ENCODE measurements at regions not wholly inside any gene's neighbourhood (a gene's known extent, or its start where the extent isn't known, plus 50 kb on each side); places are given as distances from the start of the nearest gene placed in this dataset.
"Not testable (repeated sequence)": the region's sequence is repeated elsewhere in the genome, so short reads cannot be mapped to it uniquely, and the experiment has no call there.

DNA sequence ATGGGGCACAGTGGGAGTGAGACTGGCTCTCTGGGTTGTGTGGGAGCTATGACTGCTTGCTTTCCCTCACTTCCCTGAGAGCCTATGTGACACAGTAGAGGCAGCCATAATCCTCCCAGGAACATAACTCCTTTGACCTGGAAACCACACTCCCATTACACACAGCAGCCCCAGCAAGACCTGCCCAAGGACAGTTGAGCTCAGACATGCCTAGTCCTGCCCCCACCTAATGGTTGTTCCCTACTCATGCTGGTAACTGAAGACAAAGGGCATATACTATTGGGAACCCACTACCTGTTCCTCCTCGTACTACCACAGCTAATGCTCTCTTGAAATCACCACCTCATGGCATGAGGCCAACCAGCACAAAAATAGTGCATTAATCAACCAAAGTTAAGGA, 550.4 kb upstream of the ARPP21 start:
- DNase-seq (ENCODE audit: low read depth, low spot score) = no peak

DNA sequence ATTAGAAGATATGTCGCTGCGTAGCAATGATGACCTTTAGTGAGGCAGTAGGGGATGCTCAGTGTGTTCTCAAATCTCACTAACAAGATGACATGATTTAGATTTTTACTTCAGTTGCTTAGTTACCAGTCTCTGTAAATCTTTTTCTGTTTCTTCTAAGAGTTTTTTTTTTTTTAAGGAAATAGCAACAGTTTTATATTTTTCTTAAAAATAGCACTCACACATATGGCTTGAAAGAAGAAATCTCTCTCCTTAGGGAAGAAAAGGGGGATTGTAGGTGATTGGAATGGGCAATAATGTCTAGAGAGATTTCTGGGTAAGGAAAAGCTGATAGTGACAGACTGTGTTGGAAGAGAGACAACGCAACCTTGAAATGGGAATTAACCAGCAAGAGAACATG, 524.6 kb upstream of the ARPP21 start:
- DNase-seq (ENCODE audit: low read depth, low spot score) = no peak

DNA sequence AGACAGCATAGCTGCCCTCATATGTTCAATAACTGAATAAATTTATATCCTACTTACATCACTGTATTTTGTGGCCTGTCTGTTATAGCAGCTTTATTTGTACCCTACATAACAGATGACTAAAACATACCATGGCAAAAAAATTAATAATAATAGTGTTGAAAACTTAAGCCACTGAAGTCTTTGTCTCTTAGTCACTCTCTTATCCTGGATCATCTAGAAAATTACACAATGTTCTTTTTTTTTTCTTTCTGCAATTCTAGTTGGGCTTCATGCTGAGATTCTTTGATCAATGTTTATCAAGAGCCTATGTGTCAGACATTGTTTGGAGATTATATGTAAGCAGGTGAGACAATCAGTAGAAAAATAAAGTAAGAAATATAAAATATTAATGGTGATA, 519.3 kb upstream of the ARPP21 start:
- no peak for DNase-seq (ENCODE audit: low read depth, low spot score)

DNA sequence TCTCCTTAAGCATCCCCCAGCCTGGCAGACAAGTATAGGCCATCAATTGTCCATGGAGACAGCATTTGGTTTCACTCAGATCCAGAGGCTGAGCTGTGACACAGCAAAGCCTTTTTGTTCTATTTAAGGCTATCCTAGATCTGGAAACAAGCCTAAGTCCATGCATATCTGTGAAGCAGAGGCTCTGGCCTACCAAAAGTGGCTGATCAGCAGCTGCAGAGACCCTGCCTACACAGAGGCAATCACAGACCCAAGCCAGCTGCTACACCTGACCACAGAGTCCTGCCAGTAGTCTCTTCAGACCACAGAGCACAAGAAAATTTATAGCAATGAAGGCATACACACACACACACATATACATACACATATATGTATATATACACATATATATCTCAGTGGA, 501.7 kb upstream of the ARPP21 start:
- no peak for DNase-seq (ENCODE audit: low read depth, low spot score)

DNA sequence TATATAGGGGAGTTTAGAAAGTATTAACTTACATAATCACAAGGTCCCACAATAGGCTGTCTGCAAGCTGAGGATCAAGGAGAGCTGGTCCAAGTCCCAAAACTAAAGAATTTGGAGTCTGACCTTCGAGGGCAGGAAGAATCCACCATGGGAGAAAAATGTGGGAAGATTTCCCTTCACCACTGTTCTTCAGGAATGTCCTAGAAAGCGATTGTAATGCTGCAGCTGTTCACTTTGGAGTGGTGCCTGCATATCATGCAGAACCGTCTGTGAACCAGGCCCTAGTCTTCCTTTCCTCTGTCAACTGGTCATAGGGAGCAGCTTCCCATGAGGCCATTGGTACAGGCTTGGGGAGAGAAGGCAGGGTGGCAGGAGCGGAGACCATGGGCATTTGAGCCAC, 497.9 kb upstream of the ARPP21 start:
- DNase-seq (ENCODE audit: low read depth, low spot score) = peak; percentile 1

DNA sequence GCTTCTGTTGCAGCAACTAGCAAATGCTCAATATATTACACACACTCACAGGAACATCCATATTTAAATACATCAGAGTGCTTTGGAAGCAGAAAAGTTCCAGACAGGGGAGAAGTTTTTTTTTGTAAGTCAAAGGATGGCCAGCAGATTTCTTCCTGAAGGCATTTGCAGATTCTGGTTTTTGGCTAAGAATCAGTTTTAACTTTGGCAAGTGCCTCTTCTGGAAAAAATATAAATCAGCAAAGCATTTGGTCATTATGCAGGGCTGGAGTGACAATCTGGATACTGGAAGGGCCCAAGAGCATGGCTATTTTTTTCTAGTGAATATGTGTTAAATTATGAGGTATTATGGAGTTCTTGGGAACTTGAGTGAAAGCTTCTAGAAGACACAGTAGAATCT, 495.3 kb upstream of the ARPP21 start:
- no peak for DNase-seq (ENCODE audit: low read depth, low spot score)

DNA sequence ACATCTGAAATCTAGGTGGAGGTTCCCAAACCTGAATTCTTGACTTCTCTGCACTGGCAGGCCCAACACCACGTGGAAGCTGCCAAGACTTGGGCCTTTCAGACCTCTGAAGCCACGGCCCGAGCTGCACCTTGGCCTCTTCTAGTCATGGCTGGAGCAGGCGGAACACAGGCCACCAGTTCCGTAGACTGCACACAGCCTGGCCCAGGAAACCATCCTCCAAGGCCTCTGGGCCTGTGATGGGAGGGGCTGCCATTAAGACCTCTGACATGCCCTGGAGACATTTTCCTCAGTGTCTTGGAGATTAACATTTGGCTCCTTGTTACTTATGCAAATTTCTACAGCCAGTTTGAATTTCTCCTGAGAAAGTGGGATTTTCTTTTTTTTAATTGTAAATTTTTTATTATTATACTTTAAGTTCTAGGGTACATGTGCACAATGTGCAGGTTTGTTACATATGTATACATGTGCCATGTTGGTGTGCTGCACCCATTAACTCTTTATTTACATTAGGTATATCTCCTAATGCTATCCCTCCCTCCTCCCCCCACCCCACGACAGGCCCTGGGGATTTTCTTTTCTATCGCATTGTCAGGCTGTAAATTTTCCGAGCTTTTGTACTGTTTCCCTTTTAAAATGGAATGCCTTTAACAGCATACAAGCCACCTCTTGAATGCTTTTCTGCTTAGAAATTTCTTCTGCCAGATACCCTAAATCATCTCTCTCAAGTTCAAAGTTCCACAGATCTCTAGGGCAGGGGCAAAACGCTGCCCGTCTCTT, 492.9 kb upstream of the ARPP21 start:
- DNase-seq (ENCODE audit: low read depth, low spot score) = not testable (repeated sequence)

DNA sequence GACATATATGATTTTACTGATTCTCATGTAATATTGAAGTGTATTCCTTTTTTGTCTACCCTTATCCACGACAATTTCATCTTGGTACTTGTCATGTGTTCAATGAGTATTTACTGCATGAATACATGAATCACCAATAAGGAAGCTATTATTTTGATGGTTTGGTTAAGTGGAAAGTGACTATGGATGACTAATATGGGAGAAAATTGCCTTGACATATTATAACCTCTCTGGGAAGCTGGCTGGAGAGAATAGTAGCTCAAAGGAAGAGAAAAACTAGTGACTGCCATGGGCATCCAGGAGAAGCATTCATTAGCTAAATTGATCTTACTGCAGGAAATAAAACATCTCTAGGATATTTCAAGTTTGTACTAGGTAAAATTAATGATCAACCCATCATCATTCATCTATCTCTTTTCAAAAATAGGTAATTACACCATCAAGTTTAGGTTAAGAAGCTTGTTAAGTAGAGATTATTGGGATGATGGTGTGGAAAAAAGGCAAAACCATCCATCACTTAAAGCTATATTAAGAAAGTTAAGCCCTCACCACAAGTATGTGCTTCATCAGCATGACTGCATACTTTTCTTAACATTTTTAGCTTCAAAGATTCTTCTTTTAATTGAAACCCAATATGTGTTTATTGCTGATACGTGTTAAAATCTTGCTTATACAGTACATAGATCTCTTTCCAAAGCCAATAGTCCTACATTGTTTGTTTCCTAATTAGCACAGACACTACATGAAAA, 455.2 kb upstream of the ARPP21 start:
- peak; percentile 59 for DNase-seq (ENCODE audit: low read depth, low spot score)

DNA sequence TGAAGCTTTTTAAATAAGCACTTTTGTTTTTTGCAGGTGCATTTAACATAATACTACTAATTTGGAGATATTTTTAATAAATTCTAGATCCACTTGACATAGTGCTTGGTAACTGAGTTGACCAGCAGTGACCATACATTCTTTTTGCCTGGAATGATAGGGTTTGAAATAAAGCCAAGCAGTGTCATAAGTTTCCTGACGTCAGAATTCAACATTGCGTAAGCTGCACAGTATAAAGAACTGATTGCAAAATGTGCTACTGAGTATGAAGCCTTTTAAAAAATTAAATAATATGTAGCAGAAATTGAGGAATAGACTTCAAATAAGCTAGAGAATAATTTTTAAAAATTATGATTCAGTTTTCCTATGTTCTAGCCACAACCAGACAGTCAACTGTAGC, 454.6 kb upstream of the ARPP21 start:
- DNase-seq (ENCODE audit: low read depth, low spot score) = peak; percentile 76

DNA sequence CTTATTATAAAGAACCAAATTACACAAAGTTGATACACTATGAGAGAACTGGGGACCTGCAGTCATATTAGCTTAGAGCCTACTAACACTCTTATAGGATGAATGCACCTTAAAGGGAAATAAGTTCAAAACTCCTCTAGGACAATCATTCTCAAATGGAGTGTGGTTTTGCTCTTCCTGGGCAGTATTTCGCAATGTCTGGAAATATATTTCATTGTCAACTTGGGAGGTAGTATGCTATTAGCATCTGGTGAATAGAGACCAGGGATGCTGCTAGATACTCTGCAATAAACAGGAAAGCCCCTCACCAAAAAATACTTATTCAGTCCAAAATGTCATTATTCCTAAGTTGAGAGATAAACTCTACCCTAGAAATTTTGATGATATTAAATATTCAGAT, 451.4 kb upstream of the ARPP21 start:
- no peak for DNase-seq (ENCODE audit: low read depth, low spot score)

DNA sequence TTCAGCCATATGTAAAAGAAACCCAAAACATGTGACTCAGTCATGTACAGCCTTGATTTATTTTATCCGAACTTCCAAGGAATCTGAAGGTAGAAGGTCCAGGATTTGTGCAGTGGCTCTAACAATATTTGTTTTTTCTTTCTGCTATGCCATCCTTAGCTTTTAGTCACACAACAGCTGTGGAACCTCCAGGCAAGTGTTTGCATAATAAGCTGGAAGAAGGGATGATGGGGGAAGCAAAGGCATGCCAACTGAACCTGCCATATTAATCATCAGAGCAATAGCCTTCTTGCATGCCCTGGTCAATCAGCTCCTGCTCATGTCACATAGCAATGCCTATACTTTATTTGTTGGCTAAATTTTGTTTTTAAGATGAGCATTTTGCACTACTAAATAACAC, 444.7 kb upstream of the ARPP21 start:
- no peak for DNase-seq (ENCODE audit: low read depth, low spot score)

DNA sequence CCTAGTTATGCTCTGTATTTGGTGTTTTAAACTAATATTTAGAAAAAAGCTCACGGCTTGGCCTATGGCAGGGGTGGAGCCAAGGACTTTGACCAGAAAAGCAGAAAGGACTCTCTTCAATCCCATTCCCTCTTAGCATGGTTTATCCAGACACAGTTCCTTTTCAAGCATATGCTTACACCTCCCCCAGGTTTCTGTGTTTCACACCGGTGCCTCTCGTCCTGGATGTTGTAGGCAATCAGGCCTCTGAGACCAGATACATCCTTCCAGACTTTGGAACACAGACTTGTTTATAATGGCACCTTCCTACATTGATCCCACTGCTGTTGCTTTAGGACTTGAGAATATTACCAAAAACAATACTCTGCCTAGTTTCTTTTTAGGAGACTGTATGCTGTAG, 440.5 kb upstream of the ARPP21 start:
- DNase-seq (ENCODE audit: low read depth, low spot score) = no peak

DNA sequence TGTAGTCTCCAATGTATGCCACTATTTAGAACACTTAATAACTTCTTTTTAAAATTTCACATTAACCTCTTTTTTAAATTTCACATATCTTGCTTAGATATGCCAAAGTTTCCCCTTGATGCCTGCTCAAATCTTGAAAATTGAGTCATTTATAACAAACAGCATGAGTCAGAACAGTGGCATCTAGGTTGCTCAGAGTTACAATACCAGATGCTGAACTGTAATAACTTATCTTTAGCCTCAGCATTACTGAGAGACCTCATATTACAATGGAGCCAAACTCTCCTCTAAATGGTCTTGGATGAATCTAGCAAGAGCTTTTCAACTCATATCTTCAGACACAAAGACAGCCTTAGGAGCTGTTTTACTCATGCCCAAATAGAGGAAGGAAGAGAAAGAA, 439.3 kb upstream of the ARPP21 start:
- peak; percentile 83 for DNase-seq (ENCODE audit: low read depth, low spot score)

DNA sequence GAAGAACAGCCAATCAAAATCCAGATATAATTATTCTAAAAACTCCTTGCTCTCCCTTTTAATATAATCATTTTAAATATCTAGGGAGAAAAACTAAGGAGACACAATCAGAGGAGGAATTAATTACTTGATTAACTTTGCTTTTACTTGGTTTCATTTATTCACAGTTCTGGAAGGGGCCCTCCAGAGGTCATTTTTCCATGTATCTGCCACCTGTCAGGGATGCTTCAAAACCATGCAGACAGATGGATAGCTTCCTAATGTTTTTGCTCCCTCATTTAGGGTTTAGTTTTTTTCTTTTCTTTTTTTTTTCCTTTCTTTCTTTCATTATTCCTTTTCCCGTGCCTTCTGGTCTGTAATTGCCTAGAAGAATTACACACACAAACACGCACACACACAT, 438.1 kb upstream of the ARPP21 start:
- DNase-seq (ENCODE audit: low read depth, low spot score) = no peak

DNA sequence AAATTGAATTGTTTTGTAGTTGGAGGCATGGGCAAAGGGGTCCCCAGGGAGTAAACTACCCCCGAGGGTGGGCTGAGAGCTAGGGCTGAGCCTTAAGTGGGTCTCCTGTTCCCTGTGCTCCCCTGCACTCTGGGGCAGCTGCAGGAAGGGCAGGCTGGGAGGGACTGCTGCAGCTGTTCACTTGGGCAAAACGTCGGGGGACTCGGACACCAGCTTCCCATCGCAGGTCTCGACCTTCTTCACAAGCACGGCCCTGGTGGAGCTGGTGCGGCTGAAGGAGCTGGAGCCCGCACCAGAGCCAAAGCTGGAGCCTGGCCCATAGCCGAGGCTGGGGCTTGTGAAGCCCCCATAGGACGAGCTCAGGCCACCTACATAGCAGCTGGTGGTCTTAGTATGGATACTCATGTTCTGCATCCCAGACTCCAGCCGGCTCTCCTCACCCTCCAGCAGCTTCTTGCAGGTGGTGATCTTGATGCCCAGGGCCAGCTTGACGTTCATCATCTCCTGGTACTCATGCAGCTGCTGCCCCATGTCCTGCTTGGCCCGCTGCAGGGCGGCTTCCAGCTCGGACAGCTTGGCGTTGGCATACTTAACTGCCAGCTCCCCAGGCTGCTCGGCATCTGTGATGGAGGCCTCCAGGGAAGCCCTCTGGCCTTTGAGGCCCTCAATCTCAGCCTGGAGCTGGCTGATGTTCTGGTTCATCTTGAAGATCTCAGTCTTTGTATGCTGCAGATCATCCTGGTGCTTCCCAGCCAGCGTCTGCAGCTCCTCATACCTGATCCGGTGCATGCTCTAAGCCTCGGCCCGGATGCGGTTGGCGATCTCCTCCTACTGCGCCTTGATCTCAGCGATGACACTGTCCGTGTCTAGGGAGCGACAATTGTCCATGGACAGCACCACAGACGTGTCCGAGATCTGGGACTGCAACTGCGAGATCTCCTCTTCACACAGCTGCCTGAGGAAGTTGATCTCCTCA, 423.5 kb upstream of the ARPP21 start:
- DNase-seq (ENCODE audit: low read depth, low spot score) = no peak

DNA sequence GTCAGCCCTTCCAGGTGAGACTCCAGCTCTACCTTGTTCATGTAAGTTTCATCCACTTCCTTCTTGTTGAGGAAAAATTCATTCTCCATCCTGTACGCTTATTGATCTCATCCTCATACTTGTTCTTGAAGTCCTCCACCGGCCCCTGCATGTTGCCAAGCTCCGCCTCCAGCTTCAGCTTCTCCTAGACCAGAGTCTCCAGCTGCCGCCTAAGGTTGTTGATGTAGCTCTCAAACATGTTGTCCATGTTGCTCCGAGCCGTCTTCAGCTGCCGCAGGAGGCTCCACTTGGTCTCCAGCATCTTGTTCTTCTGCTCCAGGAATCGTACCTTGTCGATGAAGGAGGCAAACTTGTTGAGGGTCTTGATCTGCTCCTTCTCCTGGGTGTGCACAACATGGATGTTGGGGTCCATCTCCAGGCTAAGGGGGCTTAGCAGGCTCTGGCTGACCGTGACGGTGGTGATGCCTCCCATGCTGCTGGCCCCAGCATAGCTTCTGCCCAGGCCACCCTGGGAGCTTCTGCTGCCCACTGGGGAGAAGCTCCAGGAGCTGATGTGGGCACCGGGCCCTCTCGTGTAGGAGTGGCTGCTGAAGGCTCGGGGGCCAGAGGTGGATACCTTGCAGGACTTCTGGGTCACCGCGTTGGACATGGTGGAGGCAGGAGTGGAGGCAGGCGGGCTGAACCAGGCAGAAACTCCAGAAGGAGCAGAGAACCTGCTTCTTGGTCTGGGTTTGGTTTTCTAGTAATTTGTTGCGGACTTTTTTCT, 422.6 kb upstream of the ARPP21 start:
- DNase-seq (ENCODE audit: low read depth, low spot score) = no peak

DNA sequence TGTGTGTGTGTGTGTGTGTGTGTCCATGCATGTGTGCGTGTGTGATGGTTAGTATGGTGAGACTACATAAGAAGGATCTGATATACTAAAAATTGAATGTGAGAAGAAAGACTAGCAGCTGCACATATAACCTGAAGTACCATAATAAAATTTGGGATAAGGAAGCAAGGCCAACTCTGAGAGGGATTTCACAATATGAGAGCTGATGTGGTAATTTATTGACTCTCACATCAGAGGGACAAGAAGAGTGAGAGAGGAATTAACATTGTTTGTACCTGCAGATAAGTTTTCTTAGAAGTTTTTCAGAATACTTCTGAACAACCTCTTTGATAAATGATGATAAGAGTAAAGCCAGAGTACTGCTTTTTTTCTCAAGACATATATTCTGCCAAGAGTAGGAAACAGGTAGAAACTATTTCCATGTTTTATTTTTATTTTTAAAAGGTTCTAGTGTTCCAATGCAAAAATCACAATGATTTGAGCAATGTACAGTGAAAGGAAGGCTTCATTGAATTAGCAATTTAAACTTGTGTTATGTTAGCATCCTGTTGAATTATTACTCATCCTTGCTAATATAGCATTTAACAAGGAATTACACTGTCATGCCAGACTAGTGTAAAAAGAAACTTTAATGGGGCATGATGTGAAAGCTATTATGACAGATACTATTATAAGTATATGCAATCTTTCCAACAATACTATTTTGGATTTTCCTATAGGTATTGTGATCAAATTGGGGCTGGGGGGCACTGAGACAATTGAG, 415.5 kb upstream of the ARPP21 start:
- DNase-seq (ENCODE audit: low read depth, low spot score) = no peak

DNA sequence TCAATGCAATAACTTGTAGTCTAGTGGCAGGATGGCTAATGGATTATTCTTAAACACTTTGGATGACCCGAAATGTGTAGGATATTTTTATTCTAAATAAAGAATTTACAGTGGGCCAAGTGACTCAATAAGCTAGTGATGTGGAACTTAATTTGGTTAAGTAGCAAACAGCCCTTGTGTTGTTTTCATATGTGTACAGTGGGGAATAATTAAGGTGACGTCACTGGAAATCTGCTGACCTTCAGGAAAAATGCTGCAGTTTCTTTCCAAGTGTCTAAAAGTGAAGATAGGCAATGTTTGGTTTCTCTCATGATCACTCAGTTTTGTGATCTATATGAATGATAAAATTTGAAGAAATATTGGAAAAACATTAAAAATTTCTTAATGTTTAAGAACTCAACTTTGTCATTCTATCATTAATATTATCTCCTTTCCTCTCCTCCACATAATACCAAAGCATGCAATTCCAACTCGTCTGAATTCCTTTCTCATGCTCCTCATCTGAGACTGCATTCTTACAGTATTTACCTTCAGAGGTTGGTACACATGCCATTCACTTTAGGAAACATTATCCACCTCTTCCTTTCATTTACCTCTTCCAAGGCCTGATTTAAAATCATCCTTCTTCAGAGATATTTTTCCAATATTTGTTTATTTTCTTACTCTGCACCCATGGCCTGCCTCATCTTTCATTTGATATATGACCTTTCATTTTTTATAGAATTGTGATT, 414.6 kb upstream of the ARPP21 start:
- peak; percentile 72 for DNase-seq (ENCODE audit: low read depth, low spot score)

DNA sequence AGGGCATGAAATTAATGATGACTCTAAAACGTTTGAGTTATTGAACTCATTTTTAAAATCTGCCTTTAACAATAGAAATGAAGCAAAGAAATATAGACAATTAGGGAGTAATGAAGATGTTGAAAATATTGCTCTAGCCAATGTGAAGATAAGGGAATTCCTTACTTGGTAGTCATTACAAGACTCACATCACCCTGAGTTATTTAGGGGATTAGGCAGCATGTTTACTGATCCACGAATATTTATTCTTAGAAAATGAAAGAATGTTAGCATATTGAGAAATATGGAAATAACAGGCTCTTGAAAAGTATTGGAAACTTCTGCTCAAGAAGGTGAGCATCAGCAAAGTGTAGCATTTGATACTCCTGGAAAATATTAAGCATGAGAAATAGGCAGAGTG, 398.1 kb upstream of the ARPP21 start:
- peak; percentile 36 for DNase-seq (ENCODE audit: low read depth, low spot score)

DNA sequence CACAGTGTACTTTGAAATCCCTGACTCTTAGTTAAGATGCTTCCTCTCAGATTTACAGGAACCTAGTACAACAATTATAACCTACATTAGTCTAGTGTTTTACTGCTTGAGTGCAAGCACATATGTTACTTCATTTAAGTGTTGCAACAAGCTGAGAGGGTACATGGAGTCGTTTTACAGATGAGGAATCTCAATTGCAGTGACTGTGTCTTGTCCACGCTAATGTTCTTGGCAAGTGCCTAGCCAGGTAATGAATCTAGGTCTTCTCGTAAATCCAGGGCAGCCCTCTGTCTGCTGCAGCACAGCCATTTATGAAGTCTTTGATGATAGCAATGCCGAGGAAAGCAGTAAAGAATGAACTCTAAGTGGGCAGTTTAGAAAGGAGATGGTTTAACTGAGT, 384.4 kb upstream of the ARPP21 start:
- DNase-seq (ENCODE audit: low read depth, low spot score) = no peak

Measured in astrocyte of the hippocampus (primary cell).